ENCODE measurements at regions not wholly inside any gene's neighbourhood (a gene's known extent, or its start where the extent isn't known, plus 50 kb on each side); places are given as distances from the start of the nearest gene placed in this dataset.
A peak's percentile ranks its signal among the peaks of the same experiment; 100 is the strongest.
"Not testable (repeated sequence)": the region's sequence is repeated elsewhere in the genome, so short reads cannot be mapped to it uniquely, and the experiment has no call there.

- no peak overlapping the region for H3K4me3 Mint-ChIP-seq
- DNase-seq (no peak), ATAC-seq (no peak)
- H3K4me1 Mint-ChIP-seq = peaks cover 0 to 5% (median 0%) of the 10 kb centered on the region in 4 donors
- peaks cover 2 to 28% (median 22%) of the 10 kb centered on the region in 3 donors for H3K36me3 Mint-ChIP-seq
- no peaks in the 10 kb centered on the region for H3K27me3 Mint-ChIP-seq
- H3K9me3 Mint-ChIP-seq = peaks cover 6 to 79% (median 33%) of the 10 kb centered on the region in 9 donors
- POLR2A ChIA-PET = no interaction called here
- H3K27ac Mint-ChIP-seq = no peak overlapping the region
Observed at GRCh38 chrX:55981603-55982002, 250.6 kb upstream of the KLF8 start.

- Mint-ChIP-seq H3K4me3 (no peak overlapping the region), H3K4me1 (peaks cover 0 to 8% (median 0%) of the 10 kb centered on the region in 4 donors), H3K27me3 (no peaks in the 10 kb centered on the region), H3K27ac (no peak overlapping the region), H3K36me3 (peaks cover 8 to 23% (median 16%) of the 10 kb centered on the region in 3 donors), H3K9me3 (peaks cover 0 to 57% (median 20%) of the 10 kb centered on the region in 9 donors)
- no peak for ATAC-seq
- POLR2A ChIA-PET = no interaction called here
- DNase-seq = peak in 1 of 10 donors; percentile 36
Observed at GRCh38 chrX:55996649-55997048, 235.5 kb upstream of the KLF8 start.

GRCh38 chrX:56000174-56000573, 232.0 kb upstream of the KLF8 start:
- H3K27me3 Mint-ChIP-seq = no peaks in the 10 kb centered on the region
- H3K4me1 Mint-ChIP-seq = peaks cover 0 to under 1% (median 0%) of the 10 kb centered on the region in 4 donors
- POLR2A ChIA-PET = no interaction called here
- H3K27ac Mint-ChIP-seq = no peak overlapping the region
- no peak overlapping the region for H3K4me3 Mint-ChIP-seq
- H3K9me3 Mint-ChIP-seq = peaks cover 0 to 26% (median 8%) of the 10 kb centered on the region in 9 donors
- DNase-seq (no peak), ATAC-seq (no peak)
- peaks cover 6 to 19% (median 7%) of the 10 kb centered on the region in 3 donors for H3K36me3 Mint-ChIP-seq

- no peak for DNase-seq
- Mint-ChIP-seq H3K36me3 (peaks cover 5 to 19% (median 6%) of the 10 kb centered on the region in 3 donors), H3K9me3 (peaks cover 0 to 27% (median 8%) of the 10 kb centered on the region in 9 donors), H3K27ac (no peak overlapping the region), H3K4me1 (no peaks in the 10 kb centered on the region), H3K4me3 (no peak overlapping the region), H3K27me3 (no peaks in the 10 kb centered on the region)
- no peak for ATAC-seq
- POLR2A ChIA-PET = no interaction called here
Observed at GRCh38 chrX:56000729-56001128, 231.4 kb upstream of the KLF8 start.

GRCh38 chrX:56025872-56026571, 206.1 kb upstream of the KLF8 start:
- POLR2A ChIA-PET = no interaction called here
- Mint-ChIP-seq H3K27me3 (no peaks in the 10 kb centered on the region), H3K4me1 (peaks cover 0 to 6% (median 0%) of the 10 kb centered on the region in 4 donors), H3K9me3 (peaks cover 0 to 12% (median 3%) of the 10 kb centered on the region in 9 donors), H3K36me3 (no peaks in the 10 kb centered on the region), H3K4me3 (no peak overlapping the region), H3K27ac (no peak overlapping the region)
- ATAC-seq (no peak), DNase-seq (no peak)

- DNase-seq (no peak), ATAC-seq (no peak)
- POLR2A ChIA-PET = no interaction called here
- H3K27me3 Mint-ChIP-seq = no peaks in the 10 kb centered on the region
- no peaks in the 10 kb centered on the region for H3K36me3 Mint-ChIP-seq
- peaks cover 0 to 6% (median 0%) of the 10 kb centered on the region in 4 donors for H3K4me1 Mint-ChIP-seq
- no peak overlapping the region for H3K4me3 Mint-ChIP-seq
- peaks cover 0 to 12% (median 6%) of the 10 kb centered on the region in 9 donors for H3K9me3 Mint-ChIP-seq
- H3K27ac Mint-ChIP-seq = no peak overlapping the region
Observed at GRCh38 chrX:56026815-56027214, 205.3 kb upstream of the KLF8 start.

GRCh38 chrX:56029188-56029587, 203.0 kb upstream of the KLF8 start:
- no peak for ATAC-seq
- Mint-ChIP-seq H3K36me3 (no peaks in the 10 kb centered on the region), H3K4me1 (peaks cover 0 to 11% (median 0%) of the 10 kb centered on the region in 4 donors), H3K9me3 (peaks cover 0 to 12% (median 6%) of the 10 kb centered on the region in 9 donors), H3K27ac (no peak overlapping the region), H3K4me3 (no peak overlapping the region), H3K27me3 (no peaks in the 10 kb centered on the region)
- DNase-seq = no peak
- POLR2A ChIA-PET = no interaction called here

GRCh38 chrX:56029691-56030090, 202.5 kb upstream of the KLF8 start:
- ATAC-seq = no peak

GRCh38 chrX:56031409-56031808, 200.7 kb upstream of the KLF8 start:
- no peaks in the 10 kb centered on the region for H3K36me3 Mint-ChIP-seq
- no peak for ATAC-seq
- H3K4me1 Mint-ChIP-seq = peaks cover 0 to 6% (median 0%) of the 10 kb centered on the region in 4 donors
- DNase-seq = no peak
- no peaks in the 10 kb centered on the region for H3K27me3 Mint-ChIP-seq
- H3K4me3 Mint-ChIP-seq = no peak overlapping the region
- no peak overlapping the region for H3K27ac Mint-ChIP-seq
- POLR2A ChIA-PET = no interaction called here
- peaks cover 0 to 23% (median 12%) of the 10 kb centered on the region in 9 donors for H3K9me3 Mint-ChIP-seq

More at GRCh38 chrX:56029691-56030090, 202.5 kb upstream of the KLF8 start:
- H3K27ac Mint-ChIP-seq = no peak overlapping the region
- H3K4me1 Mint-ChIP-seq = peaks cover 0 to 9% (median 0%) of the 10 kb centered on the region in 4 donors
- no peak for DNase-seq
- no peaks in the 10 kb centered on the region for H3K27me3 Mint-ChIP-seq
- POLR2A ChIA-PET = no interaction called here
- peaks cover 0 to 12% (median 6%) of the 10 kb centered on the region in 9 donors for H3K9me3 Mint-ChIP-seq
- no peak overlapping the region for H3K4me3 Mint-ChIP-seq
- no peaks in the 10 kb centered on the region for H3K36me3 Mint-ChIP-seq

GRCh38 chrX:56033495-56034180, 198.5 kb upstream of the KLF8 start:
- no peak overlapping the region for H3K4me3 Mint-ChIP-seq

GRCh38 chrX:56052673-56053330, 179.4 kb upstream of the KLF8 start:
- DNase-seq, H3K27ac Mint-ChIP-seq, H3K4me3 Mint-ChIP-seq, H3K27me3 Mint-ChIP-seq, ATAC-seq, POLR2A ChIA-PET, H3K4me1 Mint-ChIP-seq: not testable (repeated sequence)
- Mint-ChIP-seq H3K36me3 (peaks cover 3 to 17% (median 15%) of the 10 kb centered on the region in 3 donors), H3K9me3 (peaks cover 0 to 49% (median 19%) of the 10 kb centered on the region in 9 donors)

More at GRCh38 chrX:56033495-56034180, 198.5 kb upstream of the KLF8 start:
- DNase-seq (no peak), ATAC-seq (no peak)
- Mint-ChIP-seq H3K36me3 (peaks cover 2 to 7% (median 4%) of the 10 kb centered on the region in 3 donors), H3K4me1 (peaks cover 0 to 6% (median 0%) of the 10 kb centered on the region in 4 donors), H3K9me3 (peaks cover 0 to 42% (median 12%) of the 10 kb centered on the region in 9 donors), H3K27me3 (no peaks in the 10 kb centered on the region), H3K27ac (no peak overlapping the region)
- POLR2A ChIA-PET = no interaction called here

GRCh38 chrX:56057325-56057724, 174.8 kb upstream of the KLF8 start:
- POLR2A ChIA-PET = no interaction called here
- Mint-ChIP-seq H3K9me3 (peaks cover 6 to 70% (median 35%) of the 10 kb centered on the region in 9 donors), H3K4me1 (peaks cover 0 to 4% (median 0%) of the 10 kb centered on the region in 4 donors), H3K4me3 (no peak overlapping the region), H3K36me3 (peaks cover 7 to 38% (median 28%) of the 10 kb centered on the region in 3 donors), H3K27me3 (no peaks in the 10 kb centered on the region), H3K27ac (no peak overlapping the region)
- ATAC-seq = no peak
- no peak for DNase-seq

- POLR2A ChIA-PET = no interaction called here
- DNase-seq = no peak
- H3K4me3 Mint-ChIP-seq = no peak overlapping the region
- H3K27ac Mint-ChIP-seq = peak overlapping the region in 3 of 10 donors; percentile 48 to 73 (median 62)
- peaks cover 0 to 37% (median 22%) of the 10 kb centered on the region in 9 donors for H3K9me3 Mint-ChIP-seq
- ATAC-seq = no peak
- H3K36me3 Mint-ChIP-seq = peaks cover 4 to 27% (median 5%) of the 10 kb centered on the region in 3 donors
- peaks cover 2 to 33% (median 13%) of the 10 kb centered on the region in 4 donors for H3K4me1 Mint-ChIP-seq
- no peaks in the 10 kb centered on the region for H3K27me3 Mint-ChIP-seq
Observed at GRCh38 chrX:56066016-56066415, 166.1 kb upstream of the KLF8 start.
